Breast epithelium (tissue), 4 donors: ENCODE measurements at regions not wholly inside any gene's neighbourhood (a gene's known extent, or its start where the extent isn't known, plus 50 kb on each side); places are given as distances from the start of the nearest gene placed in this dataset.

Experiments
- DNase-seq, 2 donors: peaks; one replicate each; pipeline ENCODE4 v3.0.0-alpha.2; 2019; ENCODE audit warnings: low spot score in 2 of 2
- H3K27ac ChIP-seq, 2 donors: fragments of 200-600 bp; sonication (generic) in 1 of 2; one replicate each; pipeline ENCODE4 v1.5.1; 2016 to 2019; ENCODE audit warnings: mild to moderate bottlenecking in 1 of 2
- H3K27me3 ChIP-seq, 2 donors: fragments of 200-600 bp; sonication (generic) in 1 of 2; one replicate each; pipeline versions ENCODE4 v1.5.1 to v1.6.0; 2017 to 2019; ENCODE audit warnings: control low read depth in 1 of 2, mild to moderate bottlenecking in 1 of 2
- H3K36me3 ChIP-seq: fragments of 200-600 bp; one replicate; pipeline ENCODE4 v1.5.1; 2019
- H3K4me1 ChIP-seq, 2 donors: fragments of 200-600 bp; sonication (generic); one replicate each; pipeline ENCODE4 v1.5.1; 2016 to 2019; ENCODE audit warnings: control low read depth in 1 of 2
- H3K4me3 ChIP-seq, 3 donors: fragments of 200-600 bp; sonication (generic); 1 replicate in 2 of 3; 2 replicates in 1 of 3; pipeline ENCODE4 v1.5.1; 2016 to 2019; ENCODE audit warnings: mild to moderate bottlenecking in 3 of 3, moderate library complexity in 2 of 3
- H3K9me3 ChIP-seq, 2 donors: fragments of 200-600 bp; sonication (generic) in 1 of 2; one replicate each; pipeline ENCODE4 v1.5.1; 2016 to 2019; ENCODE audit warnings: control low read depth in 1 of 2
- POLR2A ChIP-seq: fragments of 450-650 bp; IDR thresholded peaks from one replicate; pipeline ENCODE4 v1.6.1; 2016; ENCODE audit warnings: antibody characterized with exemption, mild to moderate bottlenecking, moderate library complexity
- POLR2AphosphoS5 ChIP-seq, 3 donors: sonication (generic); formaldehyde crosslinking; IDR thresholded peaks; one replicate each; pipeline ENCODE4 v1.6.1; 2017; ENCODE audit warnings: antibody characterized with exemption in 3 of 3
- intact Hi-C: fragments of 100-400 bp; cut with DNase I; formaldehyde crosslinking; loops from one replicate; pipeline ENCODE4 v1.15.1; 2023; ENCODE audit warnings: low total_unique reads
- TF ChIP-seq, protein P1 (sequence below), 3 donors: fragments of 450-650 bp; IDR thresholded peaks; one replicate each; pipeline ENCODE4 v1.5.1; 2016 to 2017; ENCODE audit warnings: antibody characterized with exemption in 3 of 3, mild to moderate bottlenecking in 3 of 3, moderate library complexity in 3 of 3

DNA sequence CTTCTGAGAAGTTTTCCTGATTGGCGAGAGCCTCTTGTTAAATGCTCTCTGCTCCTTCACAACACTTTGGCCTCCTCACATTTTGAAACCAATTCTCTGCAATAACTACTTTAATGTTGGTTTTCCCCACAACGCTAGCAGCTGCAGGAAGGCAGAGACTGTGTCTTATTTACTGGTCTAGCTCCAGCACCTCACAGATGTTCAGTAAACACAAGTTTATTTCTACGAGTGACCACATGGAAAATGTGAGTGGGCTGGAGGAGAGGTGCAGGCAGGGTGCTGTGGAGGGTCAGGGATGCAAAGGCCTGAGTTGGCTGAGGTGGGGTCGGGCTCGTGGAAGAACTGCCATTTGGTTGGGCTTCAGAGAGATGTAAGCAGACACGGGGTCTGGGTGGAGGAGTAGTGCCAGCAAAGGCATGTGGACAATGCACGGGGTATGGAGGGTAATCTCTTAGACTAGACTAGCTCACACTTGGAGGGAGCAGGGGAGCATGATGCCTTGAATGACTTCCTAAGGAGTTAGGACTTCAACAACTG is 117.4 kb upstream of the RTL1 start:
- peak; percentile 5 to 14 for DNase-seq
- Histone ChIP-seq H3K4me1 (no peaks in the 10 kb centered on the region), H3K27me3 (no peaks in the 10 kb centered on the region), H3K9me3 (no peaks in the 10 kb centered on the region), H3K4me3 (no peak overlapping the region), H3K27ac (no peak overlapping the region), H3K36me3 (no peaks in the 10 kb centered on the region)
- TF ChIP-seq POLR2AphosphoS5 (IDR thresholded peaks at IDR 0.05) (no peak), POLR2A (no peak)
- intact Hi-C loops = no loop called here

DNA sequence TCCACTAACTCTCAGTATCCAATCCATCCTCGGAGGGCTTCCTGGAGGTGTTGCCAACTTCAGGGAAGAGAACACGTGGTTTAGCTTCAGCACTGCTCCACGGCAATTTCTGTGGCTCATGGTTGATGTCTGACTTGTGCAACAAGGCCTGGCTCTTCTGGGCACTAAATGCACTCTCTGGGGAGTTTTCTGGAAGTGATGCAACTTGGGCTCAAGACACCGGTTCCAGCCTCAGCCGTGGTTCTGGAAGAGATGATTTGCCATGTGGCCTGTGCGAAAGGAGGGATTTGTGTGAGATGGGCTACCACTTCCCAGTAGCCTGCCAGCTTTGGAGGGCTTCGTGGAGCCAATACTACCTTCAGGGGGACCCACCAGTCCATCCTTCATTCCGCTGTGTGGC is 118.6 kb upstream of the RTL1 start:
- no peaks in the 10 kb centered on the region for H3K9me3 ChIP-seq
- H3K36me3 ChIP-seq = no peaks in the 10 kb centered on the region
- TF ChIP-seq, protein P1, sequence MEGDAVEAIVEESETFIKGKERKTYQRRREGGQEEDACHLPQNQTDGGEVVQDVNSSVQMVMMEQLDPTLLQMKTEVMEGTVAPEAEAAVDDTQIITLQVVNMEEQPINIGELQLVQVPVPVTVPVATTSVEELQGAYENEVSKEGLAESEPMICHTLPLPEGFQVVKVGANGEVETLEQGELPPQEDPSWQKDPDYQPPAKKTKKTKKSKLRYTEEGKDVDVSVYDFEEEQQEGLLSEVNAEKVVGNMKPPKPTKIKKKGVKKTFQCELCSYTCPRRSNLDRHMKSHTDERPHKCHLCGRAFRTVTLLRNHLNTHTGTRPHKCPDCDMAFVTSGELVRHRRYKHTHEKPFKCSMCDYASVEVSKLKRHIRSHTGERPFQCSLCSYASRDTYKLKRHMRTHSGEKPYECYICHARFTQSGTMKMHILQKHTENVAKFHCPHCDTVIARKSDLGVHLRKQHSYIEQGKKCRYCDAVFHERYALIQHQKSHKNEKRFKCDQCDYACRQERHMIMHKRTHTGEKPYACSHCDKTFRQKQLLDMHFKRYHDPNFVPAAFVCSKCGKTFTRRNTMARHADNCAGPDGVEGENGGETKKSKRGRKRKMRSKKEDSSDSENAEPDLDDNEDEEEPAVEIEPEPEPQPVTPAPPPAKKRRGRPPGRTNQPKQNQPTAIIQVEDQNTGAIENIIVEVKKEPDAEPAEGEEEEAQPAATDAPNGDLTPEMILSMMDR (IDR thresholded peaks at IDR 0.05) = no peak
- TF ChIP-seq POLR2AphosphoS5 (IDR thresholded peaks at IDR 0.05) = no peak
- no peaks in the 10 kb centered on the region for H3K4me1 ChIP-seq
- no peaks in the 10 kb centered on the region for H3K27me3 ChIP-seq
- H3K4me3 ChIP-seq = no peak overlapping the region
- peak; percentile 11 to 40 for DNase-seq
- intact Hi-C loops = no loop called here
- H3K27ac ChIP-seq = no peak overlapping the region

DNA sequence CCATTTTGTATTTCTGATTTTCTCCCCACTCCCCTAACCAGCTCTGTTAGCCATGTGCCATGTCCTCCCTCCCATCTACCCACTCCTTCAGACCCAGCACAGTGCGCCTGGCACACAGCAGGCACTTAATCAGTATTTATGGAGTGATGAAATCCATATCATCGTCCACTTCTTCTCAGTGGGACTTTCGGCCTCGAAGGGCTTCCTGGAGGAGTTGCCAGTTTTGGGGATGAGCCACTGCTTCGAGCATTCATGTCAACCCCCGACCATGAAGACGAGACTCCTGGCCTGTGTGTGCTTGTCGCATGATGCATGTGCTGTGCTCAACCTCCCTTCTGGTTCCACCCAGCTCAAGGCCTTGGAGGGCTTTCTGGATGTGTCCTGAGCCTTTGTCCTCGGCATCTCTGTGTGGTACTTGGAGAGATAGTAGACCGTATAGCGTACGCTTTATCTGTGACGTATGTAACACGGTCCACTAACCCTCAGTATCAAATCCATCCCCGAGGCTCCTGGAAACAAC is 119.5 kb upstream of the RTL1 start:
- DNase-seq = peak in 1 of 2 donors; percentile 25
- intact Hi-C loops = no loop called here
- H3K36me3 ChIP-seq = no peaks in the 10 kb centered on the region
- H3K27ac ChIP-seq = no peak overlapping the region
- no peaks in the 10 kb centered on the region for H3K27me3 ChIP-seq
- H3K9me3 ChIP-seq = no peaks in the 10 kb centered on the region
- no peak for TF ChIP-seq POLR2AphosphoS5 (IDR thresholded peaks at IDR 0.05)
- no peak for TF ChIP-seq POLR2A
- TF ChIP-seq, protein P1 (IDR thresholded peaks at IDR 0.05) = no peak
- H3K4me1 ChIP-seq = no peaks in the 10 kb centered on the region
- H3K4me3 ChIP-seq = no peak overlapping the region

DNA sequence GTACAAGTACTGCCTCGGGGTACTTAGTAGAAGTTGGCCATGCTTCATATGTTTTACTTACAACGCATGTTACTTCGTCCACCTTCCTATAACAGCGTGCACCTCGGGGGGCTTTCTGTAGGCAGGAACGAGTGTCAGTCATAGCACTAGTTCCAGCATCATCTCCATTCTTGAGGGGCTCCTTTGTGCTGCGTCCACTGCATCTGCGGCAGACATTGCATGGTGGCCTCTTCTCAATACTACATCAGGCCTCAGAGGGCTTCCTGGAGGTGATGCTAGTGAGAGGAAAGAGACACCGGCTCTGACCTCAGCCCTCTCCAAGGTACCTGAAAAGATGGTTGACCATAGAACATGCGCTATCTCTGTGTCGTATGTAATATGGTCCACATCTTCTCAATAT is 121.2 kb upstream of the RTL1 start:
- Histone ChIP-seq H3K9me3 (no peaks in the 10 kb centered on the region), H3K4me1 (no peaks in the 10 kb centered on the region), H3K27ac (no peak overlapping the region), H3K27me3 (no peaks in the 10 kb centered on the region), H3K36me3 (no peaks in the 10 kb centered on the region), H3K4me3 (no peak overlapping the region)
- TF ChIP-seq, protein P1 (IDR thresholded peaks at IDR 0.05) = no peak
- TF ChIP-seq POLR2A = no peak
- TF ChIP-seq POLR2AphosphoS5 (IDR thresholded peaks at IDR 0.05) = no peak
- DNase-seq = peak in 1 of 2 donors; percentile 7
- intact Hi-C loops = no loop called here

DNA sequence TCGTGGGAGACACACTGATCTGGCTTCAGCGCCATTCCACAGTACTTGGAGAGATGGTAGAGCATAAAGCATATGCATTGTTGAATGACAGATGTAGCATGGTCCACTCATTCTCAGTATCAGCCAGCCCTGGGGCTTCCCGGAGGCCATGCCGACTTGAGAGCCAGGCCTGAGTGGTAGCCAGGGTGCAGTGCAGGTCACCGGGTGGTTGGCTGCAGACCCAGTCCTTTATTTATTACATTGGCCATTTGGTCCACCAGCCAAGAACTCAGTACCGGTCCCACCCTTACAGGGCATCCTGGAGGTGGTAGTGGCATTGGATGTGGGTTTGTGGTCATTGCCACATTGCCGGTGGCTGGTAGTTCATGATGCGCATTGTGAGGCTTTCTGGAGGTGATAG is 121.6 kb upstream of the RTL1 start:
- Histone ChIP-seq H3K27ac (no peak overlapping the region), H3K9me3 (no peaks in the 10 kb centered on the region), H3K36me3 (no peaks in the 10 kb centered on the region), H3K4me3 (no peak overlapping the region), H3K27me3 (no peaks in the 10 kb centered on the region), H3K4me1 (no peaks in the 10 kb centered on the region)
- no peak for DNase-seq
- TF ChIP-seq POLR2AphosphoS5 (IDR thresholded peaks at IDR 0.05) (no peak), POLR2A (no peak)
- TF ChIP-seq, protein P1 (IDR thresholded peaks at IDR 0.05) = no peak
- intact Hi-C loops = no loop called here

DNA sequence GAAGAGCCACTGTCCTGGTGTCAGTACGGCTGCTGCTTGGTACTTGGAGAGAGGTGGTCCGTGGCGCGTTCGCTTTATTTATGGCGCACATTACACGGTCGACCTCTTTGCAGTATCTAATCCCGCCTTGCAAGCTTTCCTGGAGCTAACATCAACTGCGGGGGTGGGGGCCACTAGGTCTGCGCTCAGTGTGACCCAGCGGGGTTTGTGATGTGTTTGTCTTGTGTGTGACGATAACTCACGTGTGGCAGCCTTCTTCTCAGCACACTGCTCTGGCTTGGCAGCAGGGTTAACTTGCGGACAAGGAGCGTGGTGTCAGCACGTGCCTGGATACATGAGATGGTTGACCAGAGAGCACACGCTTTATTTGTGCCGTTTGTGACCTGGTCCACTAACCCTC is 122.2 kb upstream of the RTL1 start:
- no peak overlapping the region for H3K27ac ChIP-seq
- no peak overlapping the region for H3K4me3 ChIP-seq
- no peaks in the 10 kb centered on the region for H3K27me3 ChIP-seq
- intact Hi-C loops = no loop called here
- DNase-seq = no peak
- H3K4me1 ChIP-seq = no peaks in the 10 kb centered on the region
- TF ChIP-seq POLR2A (no peak), POLR2AphosphoS5 (IDR thresholded peaks at IDR 0.05) (no peak)
- TF ChIP-seq, protein P1 (IDR thresholded peaks at IDR 0.05) = no peak
- H3K36me3 ChIP-seq = no peaks in the 10 kb centered on the region
- no peaks in the 10 kb centered on the region for H3K9me3 ChIP-seq
